Uterus (tissue), 2 donors: ENCODE measurements at regions not wholly inside any gene's neighbourhood (a gene's known extent, or its start where the extent isn't known, plus 50 kb on each side); places are given as distances from the start of the nearest gene placed in this dataset.

Experiments
- POLR2A ChIP-seq, 2 donors: fragments of 450-650 bp; IDR thresholded peaks; one replicate each; pipeline ENCODE4 v1.6.1; 2016; ENCODE audit warnings: antibody characterized with exemption in 2 of 2, mild to moderate bottlenecking in 1 of 2, moderate library complexity in 1 of 2
- TF ChIP-seq, protein P1 (sequence below), 4 experiments: fragments of 200-600 bp in 2 of 4; fragments of 450-650 bp in 2 of 4; sonication (generic) in 2 of 4; IDR thresholded peaks; one replicate each; pipeline ENCODE4 v1.5.1; 2016 to 2019; ENCODE audit warnings: antibody characterized with exemption in 4 of 4, mild to moderate bottlenecking in 2 of 4, moderate library complexity in 1 of 4

DNA sequence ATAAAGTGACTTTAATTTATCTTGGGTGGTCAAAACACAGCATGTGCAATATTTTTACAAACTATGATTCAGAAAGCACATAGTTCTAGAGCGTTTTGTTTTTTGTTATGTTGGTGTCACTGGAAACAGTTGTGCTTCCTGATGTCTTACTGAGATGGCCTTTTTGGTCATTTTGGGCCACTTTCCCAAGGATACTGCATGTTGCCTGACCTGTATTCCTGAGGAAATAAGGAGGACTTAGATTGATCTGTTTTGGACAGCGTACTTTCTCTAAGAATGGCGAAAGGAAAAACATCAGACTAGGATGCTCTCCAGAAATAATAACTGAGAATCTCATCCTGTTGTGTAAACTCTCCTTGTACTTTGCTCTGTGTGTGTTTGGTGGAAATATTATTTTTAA, 451.2 kb downstream of the USP25 start:
- TF ChIP-seq, protein P1, sequence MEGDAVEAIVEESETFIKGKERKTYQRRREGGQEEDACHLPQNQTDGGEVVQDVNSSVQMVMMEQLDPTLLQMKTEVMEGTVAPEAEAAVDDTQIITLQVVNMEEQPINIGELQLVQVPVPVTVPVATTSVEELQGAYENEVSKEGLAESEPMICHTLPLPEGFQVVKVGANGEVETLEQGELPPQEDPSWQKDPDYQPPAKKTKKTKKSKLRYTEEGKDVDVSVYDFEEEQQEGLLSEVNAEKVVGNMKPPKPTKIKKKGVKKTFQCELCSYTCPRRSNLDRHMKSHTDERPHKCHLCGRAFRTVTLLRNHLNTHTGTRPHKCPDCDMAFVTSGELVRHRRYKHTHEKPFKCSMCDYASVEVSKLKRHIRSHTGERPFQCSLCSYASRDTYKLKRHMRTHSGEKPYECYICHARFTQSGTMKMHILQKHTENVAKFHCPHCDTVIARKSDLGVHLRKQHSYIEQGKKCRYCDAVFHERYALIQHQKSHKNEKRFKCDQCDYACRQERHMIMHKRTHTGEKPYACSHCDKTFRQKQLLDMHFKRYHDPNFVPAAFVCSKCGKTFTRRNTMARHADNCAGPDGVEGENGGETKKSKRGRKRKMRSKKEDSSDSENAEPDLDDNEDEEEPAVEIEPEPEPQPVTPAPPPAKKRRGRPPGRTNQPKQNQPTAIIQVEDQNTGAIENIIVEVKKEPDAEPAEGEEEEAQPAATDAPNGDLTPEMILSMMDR (IDR thresholded peaks at IDR 0.05), result no peak
- no peak for TF ChIP-seq POLR2A (IDR thresholded peaks at IDR 0.05)
